ENCODE measurements at regions not wholly inside any gene's neighbourhood (a gene's known extent, or its start where the extent isn't known, plus 50 kb on each side); places are given as distances from the start of the nearest gene placed in this dataset.

DNA sequence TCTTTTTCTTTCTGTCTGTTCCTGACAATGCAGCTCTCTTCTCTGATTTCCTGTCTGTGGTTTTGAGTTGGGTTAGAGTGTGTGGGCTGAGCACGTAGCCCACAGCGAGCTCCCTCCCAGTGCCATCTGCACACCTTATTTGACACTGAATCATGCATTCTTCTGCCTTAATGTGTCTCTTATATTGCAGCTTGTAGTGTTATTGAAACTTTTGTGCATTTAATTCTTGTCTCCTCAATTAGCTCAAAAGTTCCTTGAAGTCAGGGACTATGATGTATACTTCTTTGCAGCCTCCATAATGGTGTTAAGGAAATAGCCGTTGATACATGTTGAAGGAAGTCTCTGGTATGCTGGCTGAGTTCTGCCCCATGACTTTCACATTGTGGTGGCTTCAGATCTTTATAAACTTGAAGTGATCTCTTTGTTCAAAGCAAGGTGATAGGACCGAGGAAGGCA lies 576.2 kb upstream of the CLINT1 start:
- TF ChIP-seq CTCF (conservative IDR thresholded peaks at IDR 0.05; ENCODE audit: low read length) (no peak), EZH2phosphoT487 (IDR thresholded peaks at IDR 0.05; ENCODE audit: borderline replicate concordance, low read depth, low read length) (no peak)
